Activated naive CD8-positive, alpha-beta T cell treated with anti-CD3 and anti-CD28 coated beads for 36 hours (primary cell): ENCODE measurements at regions not wholly inside any gene's neighbourhood (a gene's known extent, or its start where the extent isn't known, plus 50 kb on each side); places are given as distances from the start of the nearest gene placed in this dataset.
"Not testable (repeated sequence)": the region's sequence is repeated elsewhere in the genome, so short reads cannot be mapped to it uniquely, and the experiment has no call there.

Experiments
- DNase-seq: peaks from one replicate; pipeline ENCODE4 v3.0.0; 2021
- H3K27ac Mint-ChIP-seq: one replicate; pipeline ENCODE4 v1.8.0; 2022; ENCODE audit warnings: mild to moderate bottlenecking, moderate library complexity, mixed read lengths
- H3K27me3 Mint-ChIP-seq: one replicate; pipeline ENCODE4 v1.8.0; 2022; ENCODE audit warnings: mild to moderate bottlenecking, mixed read lengths
- H3K36me3 Mint-ChIP-seq: one replicate; pipeline ENCODE4 v1.8.0; 2021; ENCODE audit warnings: mild to moderate bottlenecking, mixed read lengths
- H3K4me1 Mint-ChIP-seq: one replicate; pipeline ENCODE4 v1.8.0; 2021; ENCODE audit warnings: mixed read lengths
- H3K4me3 Mint-ChIP-seq: one replicate; pipeline ENCODE4 v1.8.0; 2022; ENCODE audit warnings: mild to moderate bottlenecking, moderate library complexity, mixed read lengths
- H3K9me3 Mint-ChIP-seq: one replicate; pipeline ENCODE4 v1.8.0; 2022; ENCODE audit warnings: mixed read lengths

- H3K4me1 Mint-ChIP-seq: no peaks in the 10 kb centered on the region
- H3K27me3 Mint-ChIP-seq: no peaks in the 10 kb centered on the region
- H3K9me3 Mint-ChIP-seq: no peaks in the 10 kb centered on the region
- H3K27ac Mint-ChIP-seq: no peak overlapping the region
- H3K4me3 Mint-ChIP-seq: no peak overlapping the region
- DNase-seq: no peak
- no peaks in the 10 kb centered on the region for H3K36me3 Mint-ChIP-seq
Measured at GRCh38 chr18:55751476-55751875, 163.5 kb upstream of the TCF4 start.

GRCh38 chr18:55748227-55748738, 160.3 kb upstream of the TCF4 start:
- Mint-ChIP-seq H3K4me1 (no peaks in the 10 kb centered on the region), H3K27ac (no peak overlapping the region), H3K9me3 (no peaks in the 10 kb centered on the region), H3K4me3 (no peak overlapping the region), H3K36me3 (no peaks in the 10 kb centered on the region), H3K27me3 (no peaks in the 10 kb centered on the region)
- DNase-seq: no peak

GRCh38 chr18:55744206-55744605, 156.2 kb upstream of the TCF4 start:
- Mint-ChIP-seq H3K27me3 (no peaks in the 10 kb centered on the region), H3K27ac (no peak overlapping the region), H3K36me3 (no peaks in the 10 kb centered on the region), H3K4me1 (no peaks in the 10 kb centered on the region), H3K9me3 (no peaks in the 10 kb centered on the region), H3K4me3 (no peak overlapping the region)
- DNase-seq: no peak

GRCh38 chr18:55743736-55744135, 155.7 kb upstream of the TCF4 start:
- Mint-ChIP-seq H3K4me1 (no peaks in the 10 kb centered on the region), H3K36me3 (no peaks in the 10 kb centered on the region), H3K4me3 (no peak overlapping the region), H3K9me3 (no peaks in the 10 kb centered on the region), H3K27me3 (no peaks in the 10 kb centered on the region), H3K27ac (no peak overlapping the region)
- DNase-seq: no peak

GRCh38 chr18:55743133-55743532, 155.1 kb upstream of the TCF4 start:
- no peaks in the 10 kb centered on the region for H3K9me3 Mint-ChIP-seq
- H3K36me3 Mint-ChIP-seq: no peaks in the 10 kb centered on the region
- no peak overlapping the region for H3K27ac Mint-ChIP-seq
- no peak overlapping the region for H3K4me3 Mint-ChIP-seq
- no peak for DNase-seq
- H3K27me3 Mint-ChIP-seq: no peaks in the 10 kb centered on the region
- H3K4me1 Mint-ChIP-seq: no peaks in the 10 kb centered on the region

GRCh38 chr18:55739488-55739887, 151.5 kb upstream of the TCF4 start:
- Mint-ChIP-seq H3K27me3 (no peaks in the 10 kb centered on the region), H3K4me3 (no peak overlapping the region), H3K27ac (no peak overlapping the region), H3K4me1 (no peaks in the 10 kb centered on the region), H3K9me3 (no peaks in the 10 kb centered on the region), H3K36me3 (no peaks in the 10 kb centered on the region)
- no peak for DNase-seq

- H3K27me3 Mint-ChIP-seq: no peaks in the 10 kb centered on the region
- no peak overlapping the region for H3K4me3 Mint-ChIP-seq
- no peak overlapping the region for H3K27ac Mint-ChIP-seq
- no peaks in the 10 kb centered on the region for H3K4me1 Mint-ChIP-seq
- DNase-seq: no peak
- no peaks in the 10 kb centered on the region for H3K36me3 Mint-ChIP-seq
- H3K9me3 Mint-ChIP-seq: no peaks in the 10 kb centered on the region
Measured at GRCh38 chr18:55738483-55739114, 150.6 kb upstream of the TCF4 start.

GRCh38 chr18:55737781-55738468, 149.9 kb upstream of the TCF4 start:
- Mint-ChIP-seq H3K36me3 (no peaks in the 10 kb centered on the region), H3K9me3 (no peaks in the 10 kb centered on the region), H3K4me3 (no peak overlapping the region), H3K27ac (no peak overlapping the region), H3K4me1 (no peaks in the 10 kb centered on the region), H3K27me3 (no peaks in the 10 kb centered on the region)
- no peak for DNase-seq

- Mint-ChIP-seq H3K4me3 (no peak overlapping the region), H3K9me3 (no peaks in the 10 kb centered on the region), H3K4me1 (no peaks in the 10 kb centered on the region), H3K27me3 (no peaks in the 10 kb centered on the region), H3K27ac (no peak overlapping the region), H3K36me3 (no peaks in the 10 kb centered on the region)
- DNase-seq: no peak
Measured at GRCh38 chr18:55737266-55737665, 149.3 kb upstream of the TCF4 start.

GRCh38 chr18:55735969-55736368, 148.0 kb upstream of the TCF4 start:
- Mint-ChIP-seq H3K27me3 (no peaks in the 10 kb centered on the region), H3K4me1 (no peaks in the 10 kb centered on the region), H3K4me3 (no peak overlapping the region), H3K27ac (no peak overlapping the region), H3K36me3 (no peaks in the 10 kb centered on the region), H3K9me3 (no peaks in the 10 kb centered on the region)
- no peak for DNase-seq

- Mint-ChIP-seq H3K36me3 (no peaks in the 10 kb centered on the region), H3K9me3 (no peaks in the 10 kb centered on the region), H3K27ac (no peak overlapping the region), H3K4me1 (no peaks in the 10 kb centered on the region), H3K27me3 (no peaks in the 10 kb centered on the region), H3K4me3 (no peak overlapping the region)
- no peak for DNase-seq
Measured at GRCh38 chr18:55735199-55735855, 147.3 kb upstream of the TCF4 start.

- Mint-ChIP-seq H3K9me3 (no peaks in the 10 kb centered on the region), H3K4me1 (no peaks in the 10 kb centered on the region), H3K27me3 (no peaks in the 10 kb centered on the region), H3K4me3 (no peak overlapping the region), H3K27ac (no peak overlapping the region), H3K36me3 (no peaks in the 10 kb centered on the region)
- DNase-seq: no peak
Measured at GRCh38 chr18:55732227-55733106, 144.5 kb upstream of the TCF4 start.

GRCh38 chr18:55731594-55732042, 143.6 kb upstream of the TCF4 start:
- H3K9me3 Mint-ChIP-seq: no peaks in the 10 kb centered on the region
- H3K4me3 Mint-ChIP-seq: no peak overlapping the region
- H3K27me3 Mint-ChIP-seq: no peaks in the 10 kb centered on the region
- no peaks in the 10 kb centered on the region for H3K4me1 Mint-ChIP-seq
- H3K36me3 Mint-ChIP-seq: no peaks in the 10 kb centered on the region
- DNase-seq: no peak
- H3K27ac Mint-ChIP-seq: no peak overlapping the region

- H3K27me3 Mint-ChIP-seq, H3K4me3 Mint-ChIP-seq, DNase-seq, H3K36me3 Mint-ChIP-seq, H3K4me1 Mint-ChIP-seq, H3K27ac Mint-ChIP-seq, H3K9me3 Mint-ChIP-seq: not testable (repeated sequence)
Measured at GRCh38 chr18:55721006-55721405, 133.0 kb upstream of the TCF4 start.

- Mint-ChIP-seq H3K4me3 (no peak overlapping the region), H3K27me3 (no peaks in the 10 kb centered on the region), H3K4me1 (no peaks in the 10 kb centered on the region), H3K27ac (no peak overlapping the region), H3K36me3 (no peaks in the 10 kb centered on the region), H3K9me3 (peaks cover 17% of the 10 kb centered on the region)
- DNase-seq: no peak
Measured at GRCh38 chr18:55713707-55714106, 125.7 kb upstream of the TCF4 start.
